Tongue (tissue), 1 donor: ENCODE measurements at regions not wholly inside any gene's neighbourhood (a gene's known extent, or its start where the extent isn't known, plus 50 kb on each side); places are given as distances from the start of the nearest gene placed in this dataset.
"Not testable (repeated sequence)": the region's sequence is repeated elsewhere in the genome, so short reads cannot be mapped to it uniquely, and the experiment has no call there.

ENCODE experiments used
- DNase-seq: peaks from one replicate; pipeline ENCODE4 v3.0.0-alpha.2; 2015

DNA sequence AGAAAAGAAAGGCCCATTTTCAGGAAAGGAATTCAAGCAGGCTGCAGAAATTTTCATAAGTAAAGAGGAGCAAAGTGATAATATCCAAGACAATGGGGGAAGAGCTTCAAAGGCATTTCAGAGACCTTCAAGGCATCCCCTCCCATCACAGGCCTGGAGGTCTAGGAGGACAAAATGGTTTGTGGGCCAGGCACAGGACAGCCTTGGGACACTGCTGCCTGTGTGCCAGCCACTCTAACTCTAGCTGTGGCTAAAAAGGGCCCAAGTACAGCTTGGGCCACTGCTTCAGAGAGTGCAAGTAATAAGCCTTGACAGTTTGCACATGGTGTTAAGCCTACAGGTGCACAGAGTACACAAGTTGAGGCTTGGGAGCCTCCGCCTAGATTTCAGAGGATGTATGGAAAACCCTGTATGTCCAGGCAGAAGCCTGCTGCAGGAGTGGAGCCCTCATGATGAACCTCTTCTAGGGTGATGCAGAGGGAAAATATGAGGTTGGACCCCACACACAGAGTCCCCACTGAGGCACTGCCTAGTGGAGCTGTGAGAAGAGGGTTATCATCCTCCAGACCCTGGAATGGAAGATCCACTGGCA is 51.8 kb upstream of the ZSWIM5 start:
- DNase-seq: no peak

DNA sequence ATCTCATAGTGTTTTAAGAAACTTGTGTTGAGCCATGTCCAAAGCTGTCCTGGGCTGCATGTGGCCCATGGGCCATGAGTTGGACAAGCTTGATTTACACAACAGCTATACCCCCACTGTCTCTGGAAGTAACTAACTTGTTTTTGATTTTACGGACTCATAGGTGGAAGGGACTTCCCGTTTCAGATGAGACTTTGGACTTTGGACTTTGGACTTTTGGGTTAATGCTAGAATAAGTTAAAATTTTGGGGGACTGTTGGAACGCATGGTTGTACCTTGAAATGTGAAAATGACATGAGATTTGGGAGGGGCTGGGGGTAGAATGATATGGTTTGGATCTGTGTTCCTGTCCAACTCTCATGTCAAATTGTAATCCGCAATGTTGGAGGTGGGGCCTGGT is 52.6 kb upstream of the ZSWIM5 start:
- DNase-seq: no peak

DNA sequence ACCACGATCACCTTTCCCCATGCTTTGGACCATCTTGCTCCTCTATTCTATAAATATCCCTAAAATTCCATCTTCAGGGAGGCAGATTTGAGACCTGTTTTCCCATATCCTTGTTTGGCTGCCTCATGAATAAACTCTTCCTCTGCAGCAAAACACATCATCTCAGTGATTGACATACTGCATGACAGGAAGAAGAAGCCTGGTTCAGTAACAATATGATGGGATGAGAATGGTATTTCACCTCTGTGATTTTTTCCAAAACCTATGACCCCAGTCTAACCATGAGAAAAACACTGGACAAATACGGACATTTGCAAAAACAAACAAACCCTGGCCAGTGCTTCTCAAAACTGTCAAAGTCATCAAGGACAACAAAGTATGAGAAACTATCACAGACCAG is 53.8 kb upstream of the ZSWIM5 start:
- DNase-seq: no peak

DNA sequence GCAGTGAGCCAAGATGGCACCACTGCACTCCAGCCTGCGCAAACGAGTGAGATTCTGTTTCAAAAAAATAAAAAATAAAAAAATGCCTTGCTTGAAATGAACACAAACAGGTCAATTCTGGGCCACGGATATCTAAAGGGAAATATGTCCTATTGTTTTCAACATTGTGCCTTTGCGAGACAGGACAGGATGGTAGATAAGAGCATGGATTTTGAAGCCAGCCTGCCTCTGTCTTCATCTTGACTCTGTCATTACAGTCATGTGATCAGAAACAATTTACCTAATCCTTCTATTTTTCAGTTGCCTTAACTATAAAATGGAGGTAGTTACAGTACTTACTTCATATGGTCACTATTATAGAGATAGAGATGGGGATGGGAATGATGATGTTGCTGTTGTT is 56.7 kb upstream of the ZSWIM5 start:
- DNase-seq: no peak

DNA sequence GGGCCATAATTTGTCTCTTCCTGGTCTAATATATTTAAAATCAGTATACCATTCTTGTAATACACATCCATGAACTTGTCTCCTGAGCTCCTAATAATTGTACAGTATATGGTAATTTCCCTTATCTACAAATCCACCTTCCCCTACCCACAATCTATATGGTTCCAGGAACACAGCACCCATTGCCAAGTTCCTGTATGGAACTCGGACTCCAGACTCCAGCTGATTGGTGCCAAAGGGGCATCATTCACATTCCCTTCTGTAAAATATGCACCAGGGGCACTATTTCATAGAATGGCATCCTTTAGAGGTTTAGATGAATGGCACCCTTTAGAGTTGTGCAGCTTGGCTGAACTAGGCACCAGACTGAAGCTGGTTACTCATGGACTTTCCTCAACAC is 58.8 kb upstream of the ZSWIM5 start:
- DNase-seq: no peak

DNA sequence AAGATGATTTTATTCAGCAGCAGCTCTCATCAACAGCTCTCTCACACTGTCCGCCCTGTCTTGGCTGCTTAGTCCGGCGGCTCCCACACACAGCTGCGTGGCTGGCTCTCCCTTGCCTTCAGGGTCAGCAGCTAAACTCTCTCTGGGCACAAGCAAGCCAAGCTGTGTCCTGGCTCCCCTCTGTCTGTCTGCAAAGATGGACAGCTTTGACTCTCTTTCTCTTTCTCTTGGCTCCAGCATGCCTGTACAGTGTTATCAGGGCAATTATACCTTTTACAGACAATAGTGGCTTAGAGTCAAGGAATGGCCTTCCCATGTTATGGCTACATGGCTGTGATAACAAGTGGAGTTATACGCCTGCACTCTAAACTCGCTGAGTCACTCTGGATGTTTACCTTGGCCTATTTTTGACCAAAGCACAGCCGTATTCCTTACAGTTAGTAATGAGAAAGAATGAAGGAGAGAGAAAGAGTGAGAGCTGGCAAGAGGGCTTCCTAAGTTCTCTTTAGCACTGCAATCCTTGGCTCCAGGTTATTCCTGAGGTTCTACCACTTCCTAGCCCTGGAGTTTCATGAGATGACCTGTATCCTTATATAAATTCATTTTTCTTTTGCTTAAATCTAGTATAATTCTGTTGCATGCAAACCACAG is 59.9 kb upstream of the ZSWIM5 start:
- DNase-seq: peak; percentile 1

DNA sequence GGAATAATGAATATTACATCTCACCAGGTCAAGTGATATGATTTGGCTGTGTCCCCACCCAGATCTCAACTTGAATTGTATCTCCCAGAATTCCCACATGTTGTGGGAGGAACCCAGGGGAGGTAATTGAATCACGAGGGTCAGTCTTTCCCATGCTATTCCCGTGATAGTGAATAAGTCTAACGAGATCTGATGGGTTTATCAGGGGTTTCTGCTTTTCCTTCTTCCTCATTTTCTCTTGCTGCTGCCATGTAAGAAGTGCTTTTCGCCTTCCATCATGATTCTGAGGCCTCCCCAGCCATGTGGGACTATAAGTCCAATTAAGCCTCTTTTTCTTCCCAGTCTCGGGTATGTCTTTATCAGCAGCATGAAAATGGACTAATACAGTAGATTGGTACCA is 58.4 kb upstream of the HPDL start:
- DNase-seq: not testable (repeated sequence)

DNA sequence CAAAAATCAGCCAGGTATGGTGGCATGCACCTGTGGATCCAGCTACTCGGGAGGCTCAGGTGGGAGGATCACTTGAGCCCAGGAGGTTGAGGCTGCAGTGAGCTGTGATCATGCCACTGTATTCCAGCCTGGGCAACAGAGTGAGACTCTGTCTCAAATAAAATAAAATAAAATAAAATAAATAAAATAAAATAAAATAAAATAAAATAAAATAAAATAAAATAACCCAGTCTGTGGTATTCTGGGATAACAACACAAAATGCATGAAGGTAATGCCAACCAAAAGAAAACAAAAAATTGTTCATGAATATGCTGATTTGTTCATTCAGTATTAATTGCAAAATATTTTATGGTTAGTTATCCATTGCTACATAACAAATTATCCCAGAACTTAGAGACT is 54.4 kb upstream of the HPDL start:
- DNase-seq: not testable (repeated sequence)

DNA sequence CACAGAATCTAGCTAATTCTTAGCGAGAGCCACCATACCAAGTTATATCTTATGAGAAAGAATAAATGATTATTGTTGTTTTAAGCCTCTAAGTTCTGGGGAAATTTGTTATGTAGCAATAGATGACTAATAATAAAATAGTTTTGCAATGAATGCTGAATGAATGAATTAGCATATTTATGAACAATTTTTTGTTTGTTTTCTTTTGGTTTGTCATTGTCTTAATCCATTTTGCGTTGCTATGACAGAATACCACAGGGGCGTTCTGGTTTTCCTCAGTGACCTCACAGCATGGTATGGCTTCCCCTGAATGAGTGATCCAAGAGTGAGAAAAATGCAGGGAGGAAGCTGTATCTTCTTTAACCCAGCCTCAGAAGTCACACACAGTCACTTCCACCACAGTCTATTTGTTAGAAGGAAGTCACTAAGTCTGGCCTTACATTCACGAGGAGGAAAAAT is 53.8 kb upstream of the HPDL start:
- DNase-seq: no peak

DNA sequence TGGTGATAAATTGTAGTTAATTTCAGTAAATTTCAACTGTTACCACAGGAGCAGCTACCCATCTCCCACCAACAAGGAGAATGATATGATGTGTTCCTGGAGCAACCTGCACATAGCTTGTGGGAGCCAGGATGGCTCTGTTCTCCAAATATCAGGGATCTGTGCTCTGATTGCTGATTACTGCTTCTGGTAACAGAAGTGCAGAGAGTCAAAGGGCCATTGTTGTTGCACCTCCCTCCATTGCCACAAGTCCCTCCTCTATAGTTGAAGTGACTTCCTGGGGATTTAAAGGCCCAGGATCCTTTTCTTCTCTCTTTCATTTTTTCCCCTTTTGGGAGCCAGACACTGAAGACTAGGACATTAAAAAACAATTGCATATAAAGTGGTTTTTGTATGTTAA is 51.6 kb upstream of the HPDL start:
- DNase-seq: no peak
